GM19452 (cell line): ENCODE measurements at regions not wholly inside any gene's neighbourhood (a gene's known extent, or its start where the extent isn't known, plus 50 kb on each side); places are given as distances from the start of the nearest gene placed in this dataset.
A peak's percentile ranks its signal among the peaks of the same experiment; 100 is the strongest.

Experiments
- ATAC-seq: cut with Tn5 transposase; IDR thresholded peaks from one replicate; pipeline ENCODE4 v1.9.1; 2021; ENCODE audit not compliant: unreplicated experiment

DNA sequence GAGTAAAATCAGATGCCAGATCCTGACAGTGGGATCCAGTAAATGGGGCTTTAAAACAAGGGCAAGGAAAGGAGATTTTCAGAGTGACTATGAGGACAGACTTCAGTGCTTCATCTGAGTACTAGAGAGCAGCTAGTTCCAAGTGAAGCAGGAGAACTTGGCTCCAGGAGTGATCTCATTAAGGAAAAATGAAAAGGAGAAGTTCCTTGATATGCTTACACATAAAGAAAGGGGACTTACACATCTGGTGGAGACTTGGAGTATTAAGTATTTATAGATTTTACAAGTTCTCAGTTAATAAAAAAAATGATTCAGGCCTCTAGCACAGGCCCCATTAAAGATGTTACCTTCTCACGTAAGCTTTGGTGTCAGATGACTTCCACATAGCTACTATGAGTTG lies 105.8 kb downstream of the ICOS start:
- no peak for ATAC-seq

DNA sequence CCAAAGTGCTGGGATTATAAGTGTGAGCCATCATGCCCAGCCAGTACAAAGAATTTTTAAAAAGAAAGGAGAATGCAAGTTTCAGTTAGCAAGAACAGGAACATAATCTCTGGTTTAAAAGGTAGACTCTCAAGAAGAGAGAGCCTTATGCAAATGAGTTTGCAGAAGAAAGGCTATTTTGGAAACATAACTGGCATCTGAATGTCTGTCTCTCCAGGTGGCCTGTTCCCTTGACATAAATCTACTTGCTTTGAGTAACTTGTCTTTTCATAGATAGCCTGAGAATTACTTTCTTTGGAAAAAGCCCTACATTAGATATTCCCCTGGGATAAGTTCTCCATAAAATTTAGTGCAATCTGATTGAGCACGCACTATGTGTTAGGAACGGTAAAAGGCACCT lies 109.6 kb downstream of the ICOS start:
- ATAC-seq: peak; percentile 69

DNA sequence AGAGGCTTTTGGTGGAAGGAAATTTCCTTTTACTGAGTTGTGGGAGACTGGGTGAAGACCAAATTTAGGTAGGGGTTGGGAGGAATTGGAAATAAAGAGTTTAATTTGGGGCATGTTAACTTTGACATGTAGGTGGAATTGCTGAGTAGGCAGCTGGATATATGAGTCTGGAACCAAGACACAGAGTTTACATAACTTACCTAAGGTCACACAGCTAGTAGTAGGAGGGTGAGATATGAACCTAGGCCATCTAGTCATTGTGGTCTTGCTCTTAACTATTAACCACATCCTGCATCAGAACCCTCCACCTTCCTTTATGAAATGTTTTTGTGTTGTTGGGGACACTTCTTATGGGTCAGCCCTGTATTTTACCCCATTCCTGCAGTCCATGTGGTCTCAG lies 113.1 kb downstream of the ICOS start:
- peak; percentile 85 for ATAC-seq

DNA sequence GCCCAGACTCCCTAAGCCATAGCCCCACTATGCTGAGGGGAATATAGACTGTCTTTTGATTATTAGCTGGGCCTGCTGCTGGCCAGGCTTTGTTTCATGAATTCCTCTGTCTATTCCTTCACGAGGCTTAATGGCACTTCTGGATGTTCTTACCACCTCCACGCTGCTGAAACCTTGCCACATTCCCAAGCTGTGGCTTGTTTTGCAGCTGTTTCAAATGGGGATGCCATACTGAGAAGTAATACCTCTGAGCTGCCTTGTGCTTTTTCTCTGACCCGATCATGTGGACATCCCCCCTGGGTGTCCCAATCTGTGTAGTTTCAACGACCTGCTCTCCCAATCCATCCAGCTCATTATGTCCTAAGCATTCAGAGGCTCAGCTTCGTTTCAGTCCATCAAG lies 114.1 kb downstream of the ICOS start:
- no peak for ATAC-seq

DNA sequence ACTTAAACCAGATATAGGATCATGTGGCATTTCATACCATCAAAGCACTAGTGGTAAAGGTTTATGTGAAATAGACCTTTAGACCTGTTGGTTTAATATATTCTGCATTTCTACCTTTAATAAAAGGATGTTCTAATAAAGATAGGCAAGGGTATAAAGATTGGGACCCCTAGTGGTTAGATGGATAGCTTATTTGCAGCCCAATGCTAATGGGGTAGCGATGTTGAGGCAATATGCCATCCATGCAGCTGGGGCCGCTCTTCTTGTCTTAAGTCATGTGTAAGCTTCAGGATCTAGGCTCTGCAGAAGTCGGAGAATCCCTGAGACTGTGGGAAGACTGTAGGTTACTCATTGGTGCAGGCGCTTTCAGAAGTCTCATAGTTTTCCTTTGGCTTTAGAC lies 114.9 kb downstream of the ICOS start:
- no peak for ATAC-seq

DNA sequence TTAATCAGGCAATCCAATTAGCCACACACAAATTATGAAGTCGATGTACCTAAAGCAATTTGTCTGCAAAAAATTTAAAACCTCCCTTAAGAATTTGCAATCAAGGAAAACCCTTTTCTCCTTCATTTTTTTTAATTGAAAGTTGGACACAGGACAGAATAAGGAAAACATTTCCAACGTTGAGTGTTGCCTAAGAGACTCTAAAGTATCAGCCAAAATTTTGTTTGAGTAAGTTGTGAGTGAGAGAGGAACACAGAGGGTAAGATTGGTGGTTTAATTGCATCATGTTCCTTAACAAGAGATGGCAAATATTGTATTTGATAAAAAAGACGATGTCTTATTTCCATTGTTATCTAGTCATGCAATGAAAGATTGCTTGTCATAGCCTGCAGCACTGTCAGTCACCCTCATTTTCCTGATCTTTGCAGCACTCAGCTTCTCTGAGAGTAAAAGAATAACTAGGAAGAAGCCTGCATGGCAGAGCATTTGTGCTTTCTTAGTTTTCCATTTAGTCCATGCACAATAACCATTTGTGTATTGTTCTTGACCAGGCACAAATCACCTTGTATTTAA lies 115.5 kb downstream of the ICOS start:
- no peak for ATAC-seq

DNA sequence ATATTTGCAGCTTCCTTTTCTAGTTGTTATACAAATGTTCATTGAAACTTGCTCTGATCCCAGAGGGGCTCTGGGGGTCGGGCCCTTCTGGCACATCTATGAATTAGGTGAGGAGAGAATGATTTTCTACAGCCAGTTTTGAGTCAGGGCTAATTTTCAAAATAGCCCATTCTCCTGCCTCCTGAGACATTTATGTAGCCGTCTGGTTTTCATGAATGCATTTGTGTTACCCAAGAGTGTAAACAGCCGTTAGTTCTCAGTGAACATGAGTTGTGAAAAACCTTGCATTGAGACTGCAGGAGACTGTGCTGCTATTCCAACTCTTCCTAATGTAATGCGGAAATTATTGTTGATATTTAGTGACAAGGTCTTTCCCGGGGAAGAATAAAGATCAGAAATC lies 122.5 kb downstream of the ICOS start:
- ATAC-seq: no peak

DNA sequence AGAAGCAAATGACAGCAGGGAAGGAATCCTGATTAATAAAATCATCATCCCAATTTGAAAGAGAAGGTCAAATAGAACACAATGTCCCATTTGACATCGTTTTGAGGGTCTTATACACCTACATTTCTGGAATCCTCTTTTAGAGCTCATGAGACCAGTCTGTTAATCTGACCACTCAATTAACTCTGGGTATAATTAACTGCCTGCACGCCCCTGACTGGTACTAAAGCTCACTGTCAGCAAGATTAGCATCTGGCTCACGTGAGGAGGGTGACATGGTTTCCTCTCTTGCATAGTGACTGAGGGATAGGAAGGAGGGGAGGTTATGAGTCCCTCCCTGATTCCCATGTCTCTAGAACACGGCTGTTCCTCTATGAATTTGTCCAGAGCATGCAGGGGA lies 124.3 kb downstream of the ICOS start:
- ATAC-seq: no peak

DNA sequence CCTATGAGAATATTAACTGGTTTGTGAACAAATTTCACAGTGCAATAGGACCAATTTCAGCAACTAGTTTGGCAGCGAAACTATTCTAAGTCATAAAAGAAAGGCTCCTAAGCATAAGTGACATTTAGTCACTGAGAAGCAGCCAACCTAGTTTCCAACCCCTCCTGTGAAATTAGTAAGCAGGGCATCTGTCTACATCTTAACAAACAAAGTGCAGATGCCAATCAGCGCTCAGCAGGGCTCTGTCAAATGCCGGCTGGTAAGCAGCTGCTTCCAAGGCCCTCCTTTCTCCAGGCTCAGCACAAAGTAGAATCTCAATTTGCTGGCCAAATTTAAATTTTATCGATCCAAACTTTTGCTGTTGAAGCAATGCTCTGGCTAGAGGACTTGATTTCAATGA lies 124.7 kb downstream of the ICOS start:
- ATAC-seq: no peak

DNA sequence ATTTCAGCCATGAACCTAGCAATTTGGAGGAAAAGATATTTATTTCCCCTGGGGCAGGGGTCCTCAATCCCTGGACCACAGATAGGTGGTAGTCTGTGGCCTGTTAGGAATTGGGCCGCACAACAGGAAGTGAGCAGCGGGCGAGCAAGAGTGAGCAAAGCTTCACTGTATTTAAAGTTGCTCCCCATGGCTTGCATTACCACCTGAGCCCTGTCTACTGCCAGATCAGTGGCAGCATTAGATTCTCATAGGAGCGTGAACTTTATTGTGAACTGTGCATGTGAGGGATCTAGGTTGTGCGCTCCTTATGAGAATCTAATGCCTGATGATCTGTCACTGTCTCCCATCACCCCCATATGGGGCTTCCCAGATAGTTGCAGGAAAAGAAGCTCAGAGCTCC lies 127.6 kb downstream of the ICOS start:
- no peak for ATAC-seq

DNA sequence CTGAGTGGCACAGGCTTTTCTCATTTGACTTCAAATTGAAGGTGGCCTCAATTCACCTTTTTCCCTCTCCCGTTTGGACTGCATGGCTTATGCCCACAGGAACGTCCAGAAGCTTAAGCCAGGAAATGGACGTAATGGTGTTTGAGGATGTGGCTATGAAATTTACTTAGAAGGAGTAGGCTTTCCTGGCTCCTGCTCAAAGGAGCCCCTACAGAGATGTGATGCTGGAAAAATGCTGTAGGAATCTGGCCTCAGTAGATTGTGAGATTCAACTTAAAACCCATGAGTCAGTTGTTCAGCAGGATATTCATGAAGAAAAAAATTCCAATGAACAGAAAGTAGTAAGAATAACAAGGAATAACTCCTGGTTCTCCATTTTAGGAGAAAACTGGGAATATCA lies 129.0 kb downstream of the ICOS start:
- ATAC-seq: no peak

DNA sequence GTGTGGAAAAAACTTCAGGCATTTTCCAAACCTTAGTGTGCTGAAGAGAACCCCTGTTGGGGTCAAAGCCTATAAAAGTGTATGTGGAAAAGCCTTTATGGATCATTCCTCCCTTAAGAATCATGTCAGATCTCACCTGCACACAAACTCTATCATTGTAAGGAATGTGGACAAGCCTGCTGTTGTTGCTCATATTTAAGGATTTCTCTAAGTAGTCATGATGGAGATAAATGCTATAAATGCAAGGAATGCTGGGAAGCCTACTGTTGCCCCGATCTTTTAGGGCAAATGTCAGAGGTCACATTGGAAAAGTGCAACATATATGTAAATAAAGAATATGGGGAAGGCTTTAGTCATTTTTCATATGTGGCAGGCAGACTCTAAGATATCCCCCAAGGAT lies 129.5 kb downstream of the ICOS start:
- ATAC-seq: no peak

DNA sequence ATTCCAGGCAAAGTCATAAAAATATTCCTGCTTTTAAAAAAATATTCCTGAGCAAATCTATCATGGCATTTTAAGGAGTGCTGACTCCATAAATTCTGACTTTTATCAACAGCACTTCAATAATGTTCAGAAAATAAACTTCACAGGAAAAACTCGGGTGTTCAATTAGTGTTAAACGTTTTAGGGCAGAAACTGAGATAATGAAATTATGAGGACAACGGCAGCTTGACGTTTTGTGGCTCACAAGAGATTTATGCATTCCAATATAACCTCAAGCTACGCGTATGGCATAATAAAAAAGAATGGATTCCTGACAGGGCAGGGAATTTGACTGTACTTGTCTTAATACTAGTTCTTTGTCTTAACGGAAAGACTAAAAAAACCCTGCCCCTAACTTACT lies 133.2 kb downstream of the ICOS start:
- no peak for ATAC-seq

DNA sequence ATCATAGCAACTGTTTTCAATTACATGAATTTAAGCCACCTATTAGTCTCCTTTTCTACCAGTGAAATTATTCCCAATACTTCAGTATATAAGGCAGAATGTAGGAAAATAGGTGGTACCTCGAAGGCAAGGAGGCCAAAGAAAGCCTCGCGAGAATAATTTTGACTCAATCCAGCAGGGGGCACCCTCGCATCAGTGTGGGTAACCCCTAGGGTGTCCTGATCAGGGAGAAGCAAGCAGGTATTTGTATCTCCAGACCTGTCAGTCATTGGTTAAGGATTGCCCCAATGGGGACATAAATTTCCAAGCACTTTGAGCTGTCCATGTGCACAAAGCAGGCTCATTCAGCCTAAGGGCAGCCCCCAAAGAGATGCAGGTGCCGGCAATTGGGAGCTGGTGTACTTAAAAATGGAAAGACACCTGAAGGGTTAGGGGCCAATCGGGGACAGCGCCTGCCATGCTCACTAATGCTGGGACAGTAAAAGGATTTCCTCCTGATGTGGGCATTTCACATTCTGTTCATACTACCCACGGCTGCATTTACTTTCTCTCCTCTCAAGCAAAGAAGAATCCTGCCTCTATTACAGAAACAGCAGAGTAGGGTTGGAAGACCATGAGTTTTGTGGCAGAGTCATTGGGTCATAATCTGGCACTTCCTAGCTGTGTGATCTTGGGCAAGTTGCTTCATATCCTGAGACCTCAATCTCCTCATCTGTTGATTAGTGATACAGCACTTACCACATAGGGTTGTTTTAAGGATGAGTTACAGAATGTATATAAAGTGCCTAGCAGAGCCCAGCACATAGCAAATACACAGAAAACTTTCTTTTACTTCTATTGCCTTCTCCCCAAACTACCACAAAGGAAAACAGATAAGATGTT lies 136.1 kb downstream of the ICOS start:
- no peak for ATAC-seq

DNA sequence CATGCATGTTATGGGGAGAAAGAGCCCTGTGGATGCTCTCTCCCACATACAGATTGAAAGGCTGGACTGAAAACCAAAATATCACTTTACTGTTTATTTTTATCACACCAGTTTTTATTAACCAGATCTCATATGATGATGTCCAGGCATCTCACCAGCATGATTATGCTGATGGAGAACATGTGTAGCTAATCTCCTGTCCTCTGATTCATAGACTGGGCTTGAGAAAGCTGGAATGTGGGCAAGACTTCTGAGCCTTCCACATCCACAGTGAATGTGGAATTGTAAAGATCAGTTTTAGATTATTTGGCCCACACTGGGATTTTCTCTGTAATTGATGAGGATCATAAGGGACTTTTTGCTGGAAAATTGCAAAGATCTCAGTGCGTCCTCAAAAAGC lies 137.9 kb downstream of the ICOS start:
- ATAC-seq: no peak

DNA sequence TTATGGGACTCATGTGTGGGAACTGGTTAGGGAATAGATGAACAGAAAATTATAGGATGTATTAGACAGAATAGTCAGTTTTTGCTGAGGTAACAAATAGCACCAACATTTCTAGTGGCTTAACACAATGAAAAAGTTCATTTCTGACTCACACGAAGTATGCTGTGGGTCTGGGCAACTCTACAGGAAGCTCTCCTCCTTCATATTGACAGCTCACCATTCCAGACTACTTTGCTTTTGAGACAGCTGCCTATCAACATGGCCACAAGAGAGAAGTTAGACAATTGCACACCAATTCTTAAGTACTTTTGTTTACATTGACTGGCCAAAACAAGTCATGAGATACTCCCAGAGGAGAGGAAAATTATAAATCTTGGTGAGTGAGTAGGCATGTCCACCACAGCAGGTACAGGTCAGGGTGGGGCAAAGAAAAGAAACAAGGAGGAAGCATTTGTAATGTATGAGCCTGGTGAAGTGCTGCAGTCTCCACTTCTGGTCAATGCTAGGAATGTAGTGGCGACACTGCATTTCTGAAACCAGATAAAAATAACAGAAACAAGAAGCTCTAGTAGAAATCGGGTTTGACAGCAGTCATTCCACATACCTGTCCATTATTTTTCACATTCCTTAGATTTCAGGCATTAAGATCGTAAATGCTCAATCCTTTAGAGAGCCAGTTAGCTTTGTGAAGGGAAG lies 141.6 kb downstream of the ICOS start:
- no peak for ATAC-seq

DNA sequence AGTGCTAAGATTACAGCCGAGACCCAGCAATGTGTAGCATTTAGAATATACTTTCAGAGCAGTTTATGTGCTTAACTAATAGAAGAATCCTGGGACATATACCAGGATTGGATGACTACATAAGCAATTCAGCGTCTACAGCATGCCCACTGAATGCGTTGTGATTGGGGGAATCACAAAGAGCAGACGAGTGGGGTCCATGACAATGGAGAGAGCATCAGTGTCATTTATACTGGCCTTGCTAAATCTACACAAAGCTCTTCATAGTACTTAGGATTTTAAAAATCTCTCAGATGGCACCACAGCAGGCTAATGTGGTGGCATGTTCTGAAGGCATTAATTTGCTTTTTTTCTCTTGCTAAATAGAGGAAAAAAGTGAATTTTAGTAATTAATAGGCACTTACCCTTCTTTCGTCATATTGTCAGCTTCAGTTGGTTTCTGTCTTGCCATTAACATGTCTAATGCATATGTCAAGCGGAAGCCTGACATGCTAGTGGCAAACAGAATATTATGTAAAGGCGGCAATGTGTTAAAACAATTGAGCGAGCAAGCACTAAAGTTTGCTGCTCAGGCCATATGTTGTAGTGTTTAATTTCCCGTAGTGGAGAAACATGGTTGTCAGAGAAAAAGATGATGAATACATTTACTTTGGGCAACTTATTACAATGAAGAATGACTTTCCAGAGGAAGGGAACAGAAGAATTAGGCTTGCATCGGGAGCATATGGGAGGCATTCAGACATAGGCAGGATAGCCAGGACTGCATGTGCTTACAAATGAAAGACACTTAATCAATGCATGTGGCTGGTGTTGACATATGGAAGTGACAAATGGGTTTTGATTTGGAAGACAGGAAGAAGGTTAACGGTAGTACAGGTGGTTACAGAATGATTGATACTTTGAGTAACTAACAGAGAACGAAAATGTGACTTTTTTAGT lies 145.2 kb downstream of the ICOS start:
- ATAC-seq: no peak

DNA sequence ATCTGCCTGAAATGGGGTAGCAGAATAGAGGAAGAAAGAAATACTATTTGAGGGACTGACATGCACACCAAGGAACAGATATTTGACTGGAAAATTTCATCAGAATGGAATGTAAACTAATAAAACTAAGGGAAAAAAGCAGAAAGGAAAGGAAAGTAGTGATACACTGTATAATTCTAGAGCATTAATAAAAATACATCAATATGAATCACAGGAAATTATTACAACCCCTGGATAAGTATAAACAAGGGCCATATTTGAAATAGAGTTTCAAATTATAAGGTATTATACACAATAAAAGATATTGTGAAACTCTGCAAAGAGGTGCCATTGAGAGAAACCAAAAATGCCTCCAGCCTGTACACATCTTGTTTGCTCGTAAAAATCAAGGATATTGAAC lies 149.6 kb downstream of the ICOS start:
- no peak for ATAC-seq

DNA sequence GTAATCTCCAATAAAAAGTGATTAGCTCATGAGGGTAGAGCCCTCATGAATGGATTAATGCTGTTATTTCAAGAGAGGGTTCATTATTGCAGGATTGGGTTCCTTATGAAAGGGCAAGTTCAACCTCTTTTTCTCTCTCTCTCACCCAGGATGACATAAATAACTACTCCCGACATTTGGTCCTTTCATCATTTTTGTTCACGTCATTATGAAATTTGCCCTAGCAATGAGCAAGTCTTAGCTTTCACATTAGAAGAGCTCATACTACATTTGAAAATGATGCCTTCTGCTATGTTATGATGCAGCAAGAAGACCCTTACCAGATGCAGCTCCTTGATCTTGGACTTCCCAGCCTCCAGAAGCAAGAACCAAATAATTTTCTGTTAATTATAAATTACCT lies 152.5 kb downstream of the ICOS start:
- no peak for ATAC-seq

DNA sequence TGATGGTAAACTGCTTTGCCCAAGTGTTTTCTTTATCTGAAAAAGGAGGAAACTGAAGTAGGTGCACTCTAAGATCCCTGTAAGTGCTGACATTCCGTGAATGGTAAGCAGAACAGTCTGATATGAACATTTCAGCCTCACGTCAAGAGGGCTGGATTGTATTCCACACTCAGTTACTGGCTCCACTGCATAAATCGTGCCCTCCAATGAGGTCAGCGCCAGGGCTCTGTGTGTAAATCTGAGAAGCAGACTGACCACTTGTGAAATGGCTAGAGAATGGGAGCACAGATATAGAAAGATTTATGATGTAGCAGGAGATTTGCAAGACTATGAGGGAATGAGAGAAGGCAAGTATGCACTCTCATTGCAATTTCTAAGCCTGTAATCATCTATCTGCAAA lies 153.0 kb downstream of the ICOS start:
- no peak for ATAC-seq

DNA sequence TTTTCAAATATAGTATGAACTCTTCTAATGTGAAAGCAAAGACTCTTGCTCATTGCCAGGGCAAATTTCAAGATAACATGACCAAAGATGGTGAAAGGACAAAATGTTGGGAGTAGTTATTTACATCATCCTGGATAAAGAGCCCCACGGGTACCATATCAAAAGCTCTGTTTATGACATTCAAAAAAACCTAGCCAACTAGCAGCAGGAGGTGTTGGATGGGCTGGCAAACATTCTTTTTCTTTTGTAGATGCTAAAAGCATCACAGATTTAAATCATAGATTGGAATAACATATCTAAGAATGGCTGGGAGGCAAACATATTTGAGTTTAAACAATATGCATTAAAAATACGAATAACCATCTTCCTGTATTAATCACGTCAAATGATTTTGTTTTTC lies 153.5 kb downstream of the ICOS start:
- no peak for ATAC-seq
